Activated CD4-positive, alpha-beta T cell treated with anti-CD3 and anti-CD28 coated beads for 4 hours (primary cell): ENCODE measurements at regions not wholly inside any gene's neighbourhood (a gene's known extent, or its start where the extent isn't known, plus 50 kb on each side); places are given as distances from the start of the nearest gene placed in this dataset.

Source experiments
- DNase-seq, 2 donors: peaks; one replicate each; pipeline ENCODE4 v3.0.0-alpha.2; 2020

DNA sequence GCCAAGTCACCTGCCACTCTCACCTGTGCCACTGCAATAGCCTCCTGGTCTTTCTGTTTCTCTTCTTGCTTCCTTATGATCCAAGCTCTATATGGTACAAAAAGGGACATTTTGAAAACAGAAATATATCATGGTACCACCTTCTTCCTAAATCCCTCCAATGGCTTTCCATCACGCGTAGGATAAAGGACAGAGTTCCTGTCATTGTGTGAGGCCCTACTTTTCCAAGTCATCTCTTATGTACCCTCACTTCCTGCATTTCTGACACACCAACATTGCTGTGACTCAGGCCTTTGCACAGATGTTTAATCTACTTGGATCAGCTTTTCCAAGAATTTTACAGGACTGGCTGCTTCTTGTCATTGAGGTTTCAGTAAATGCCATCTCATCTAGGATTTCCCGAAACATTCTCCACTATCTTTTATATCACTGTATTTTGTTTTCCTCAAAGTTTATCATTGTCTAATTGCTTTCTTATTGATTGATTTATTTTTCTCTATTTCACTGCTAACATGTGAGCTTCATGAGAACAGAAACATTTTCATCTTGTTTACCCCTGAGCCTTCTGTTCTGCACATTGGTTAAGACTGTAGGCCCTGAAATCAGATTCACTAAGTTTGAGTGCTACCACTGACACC, 426.1 kb upstream of the FANCL start:
- DNase-seq: no peak

DNA sequence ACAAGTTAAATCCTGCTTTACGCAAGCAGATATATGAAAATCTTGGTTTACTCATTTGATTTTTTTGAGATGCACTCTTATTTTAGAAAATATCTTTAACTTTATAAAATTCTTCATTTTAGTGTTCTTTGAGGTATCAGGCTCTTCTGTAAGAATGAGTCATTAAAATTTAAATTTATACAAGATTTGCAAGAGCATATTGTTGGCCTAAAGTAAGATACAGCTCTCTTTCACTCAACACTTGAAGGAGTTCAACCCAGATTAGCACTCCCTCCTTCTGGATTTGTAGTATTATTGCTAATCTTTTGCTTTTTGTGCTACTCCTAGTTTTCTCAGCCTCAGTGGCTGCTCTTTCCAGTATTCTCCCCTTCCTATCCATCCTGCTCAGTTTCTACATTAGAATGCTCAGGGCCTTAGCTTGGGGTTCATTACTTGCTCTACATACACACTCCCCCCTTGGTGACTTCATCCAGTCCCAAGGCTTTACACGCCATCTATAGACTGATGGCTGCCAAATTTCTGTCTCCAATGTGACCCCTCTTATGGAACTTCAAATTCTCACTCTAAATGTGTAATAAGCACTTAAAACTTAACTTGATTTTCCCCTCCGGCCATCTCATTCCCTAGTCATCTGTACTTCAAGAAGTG, 425.3 kb upstream of the FANCL start:
- DNase-seq: no peak

DNA sequence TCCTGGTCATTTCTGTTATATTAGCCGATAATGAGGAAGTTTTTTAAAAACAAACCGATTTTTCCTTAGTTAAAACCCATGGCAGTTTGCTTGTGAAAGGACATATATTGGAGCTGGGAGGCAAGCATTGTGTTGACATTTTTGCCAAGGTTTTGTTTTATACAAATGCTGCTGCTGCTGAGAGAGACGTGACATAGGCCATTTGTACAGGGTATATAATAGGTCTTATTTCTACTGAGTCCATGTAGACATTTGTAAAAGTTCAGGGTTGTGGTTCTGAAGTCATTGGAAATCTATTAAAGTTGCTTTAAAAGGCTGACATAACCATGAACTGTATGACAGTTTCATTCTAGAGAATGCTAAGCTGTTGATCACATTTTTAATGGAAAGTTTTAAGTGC, 424.0 kb upstream of the FANCL start:
- no peak for DNase-seq

DNA sequence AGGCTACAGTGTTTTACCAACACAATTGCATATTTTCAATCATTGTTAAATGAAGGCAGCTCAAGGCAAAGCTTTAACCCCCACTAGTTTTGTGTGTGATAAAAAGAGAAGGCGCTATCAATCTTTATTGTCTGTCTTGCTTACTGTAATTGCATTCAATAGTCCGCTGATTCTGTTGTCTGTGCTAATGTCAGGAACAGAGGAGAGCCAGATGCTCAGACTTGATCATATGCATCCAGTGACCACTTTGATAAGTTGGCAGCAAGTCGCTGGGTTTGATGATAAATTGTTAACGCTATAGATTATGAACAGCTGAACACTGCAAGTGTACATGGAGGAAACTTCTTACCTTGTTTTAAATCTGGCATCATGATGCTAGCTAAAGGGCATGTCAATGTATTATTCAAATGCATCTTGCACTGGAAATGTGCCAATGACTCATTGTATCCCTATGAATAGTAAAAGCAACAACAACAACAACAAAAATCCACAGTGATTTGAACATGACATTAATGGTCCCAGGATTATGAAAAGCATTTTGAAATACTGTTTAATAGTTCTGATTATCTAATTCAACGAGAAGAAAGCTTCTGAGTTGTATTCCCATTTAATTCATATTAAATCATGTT, 423.5 kb upstream of the FANCL start:
- no peak for DNase-seq

DNA sequence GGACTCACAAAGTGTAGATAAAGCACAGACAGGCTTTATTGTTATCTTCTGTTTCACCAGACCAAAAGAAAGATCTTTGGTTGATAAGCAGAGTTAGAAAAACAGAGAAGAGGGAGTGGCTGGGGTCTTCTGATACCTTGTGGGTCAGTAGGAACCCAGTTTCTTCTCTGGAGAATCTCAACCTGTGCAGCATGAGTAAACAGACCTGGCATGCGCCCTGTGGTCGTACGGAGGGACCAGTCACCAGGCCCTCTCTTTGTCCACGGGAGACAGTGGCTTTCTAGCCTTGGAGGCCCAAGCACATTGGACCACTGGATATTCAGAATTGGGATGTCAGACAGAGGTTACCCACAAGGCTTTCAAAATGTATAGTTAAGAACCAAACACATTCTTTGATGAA, 418.9 kb upstream of the FANCL start:
- DNase-seq: no peak

DNA sequence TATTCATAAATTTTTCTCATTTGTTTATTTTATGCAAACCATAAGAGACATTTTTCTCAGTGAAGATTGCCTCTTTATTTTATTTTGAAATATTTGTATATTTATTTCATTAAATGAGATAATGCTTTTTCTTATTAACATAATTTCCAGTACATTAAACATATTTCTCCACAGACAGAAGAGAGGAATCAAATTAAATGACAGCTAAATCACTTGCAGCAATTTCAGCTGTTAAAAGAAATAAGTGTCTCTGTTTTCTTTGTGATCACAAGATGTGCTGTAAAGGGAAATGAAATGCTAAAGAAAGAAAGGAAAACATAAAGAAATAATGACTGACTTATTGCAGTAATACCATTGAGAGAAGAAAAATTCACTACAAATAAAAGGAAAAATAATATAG, 414.0 kb upstream of the FANCL start:
- DNase-seq: no peak

DNA sequence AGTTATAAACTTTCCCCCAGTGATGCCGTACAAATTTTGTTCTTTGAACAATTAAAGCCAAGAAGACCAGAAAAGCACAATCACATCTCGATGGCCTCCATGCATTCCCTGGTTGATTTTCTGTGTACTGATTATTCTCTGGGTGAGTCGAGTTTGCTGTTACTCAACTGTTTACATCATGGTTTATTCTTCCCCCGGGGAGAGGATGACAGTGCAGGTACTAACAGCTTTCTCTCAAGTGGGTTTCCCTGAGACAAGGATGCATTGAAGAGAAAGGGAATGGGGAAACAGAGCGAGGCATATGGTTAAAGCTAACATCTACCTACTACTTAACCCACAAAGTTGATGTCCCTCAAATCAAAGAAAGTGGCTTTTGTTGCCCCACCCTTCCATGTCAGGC, 410.8 kb upstream of the FANCL start:
- DNase-seq: no peak

DNA sequence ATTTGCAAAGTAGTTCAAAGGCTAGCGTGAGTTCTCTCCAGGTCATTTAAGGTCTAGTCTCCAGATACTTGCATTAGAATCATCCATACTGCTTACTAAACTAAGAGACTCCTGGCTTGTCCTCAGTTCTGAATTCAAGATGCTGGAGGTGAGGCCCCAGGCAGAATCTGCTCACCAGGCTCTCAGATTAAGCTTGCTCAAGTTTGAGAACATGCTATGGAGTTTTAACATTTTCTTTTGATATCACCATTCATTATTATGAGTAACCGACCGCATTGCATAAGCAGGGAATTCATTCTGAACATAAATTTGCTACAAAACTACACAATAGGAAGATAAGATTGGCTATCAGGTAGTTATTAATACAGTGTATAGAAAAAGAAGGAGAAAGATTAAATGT, 409.7 kb upstream of the FANCL start:
- no peak for DNase-seq

DNA sequence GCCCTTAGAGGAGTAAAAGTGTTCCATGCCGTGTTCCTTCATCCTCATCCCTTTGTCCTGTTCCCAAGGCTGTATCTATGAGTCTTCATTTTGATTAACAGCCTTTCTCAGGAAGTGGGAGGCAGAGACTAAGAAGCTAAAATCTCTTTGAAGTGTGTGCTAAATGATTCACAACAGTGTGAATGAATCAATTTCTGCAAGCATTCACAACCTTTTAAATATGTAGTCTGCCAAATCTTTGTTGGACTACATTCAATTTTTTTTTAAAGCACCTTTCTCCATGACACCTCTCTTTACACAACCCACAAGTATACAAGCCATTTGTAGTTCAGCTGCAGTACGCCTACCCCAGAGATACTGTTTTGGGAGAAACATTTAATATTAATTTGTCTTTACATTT, 408.6 kb upstream of the FANCL start:
- DNase-seq: no peak

DNA sequence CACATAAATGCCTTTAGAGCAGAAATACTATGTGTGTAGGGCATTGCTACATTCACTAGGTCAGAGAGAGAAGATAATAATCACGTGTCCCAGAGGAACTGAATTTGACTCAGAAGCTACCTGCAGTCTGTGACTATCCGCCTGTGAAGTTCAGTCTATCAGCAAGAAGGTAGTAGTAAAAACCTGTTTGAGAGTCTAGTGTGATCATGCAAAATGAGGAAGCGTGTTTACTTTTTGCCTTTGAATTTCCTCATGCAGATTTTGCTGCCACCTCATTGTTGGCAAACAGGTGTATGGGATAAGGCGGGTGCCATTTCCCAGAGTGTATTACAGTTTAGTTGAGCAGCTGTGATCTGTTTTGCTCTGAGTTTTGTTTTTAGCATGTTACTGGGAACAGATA, 403.9 kb upstream of the FANCL start:
- DNase-seq: no peak

DNA sequence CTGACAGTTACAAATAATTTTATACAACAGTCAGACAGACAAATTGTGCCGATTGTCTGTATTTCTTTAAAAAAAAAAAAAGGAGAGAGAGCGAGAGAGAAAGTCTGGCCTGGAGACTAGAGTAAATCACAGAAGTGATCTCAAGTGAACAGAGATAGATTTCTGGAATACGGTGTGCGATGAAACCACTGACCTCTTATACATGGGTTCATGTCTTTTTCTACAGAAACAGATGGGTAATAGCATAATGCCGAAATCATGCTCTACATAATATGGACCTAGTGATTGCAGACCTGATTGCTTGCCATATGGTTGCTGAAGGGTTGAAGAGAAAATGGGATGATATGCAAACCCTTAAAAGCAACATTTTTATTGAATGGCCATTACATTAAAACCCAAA, 403.3 kb upstream of the FANCL start:
- no peak for DNase-seq

DNA sequence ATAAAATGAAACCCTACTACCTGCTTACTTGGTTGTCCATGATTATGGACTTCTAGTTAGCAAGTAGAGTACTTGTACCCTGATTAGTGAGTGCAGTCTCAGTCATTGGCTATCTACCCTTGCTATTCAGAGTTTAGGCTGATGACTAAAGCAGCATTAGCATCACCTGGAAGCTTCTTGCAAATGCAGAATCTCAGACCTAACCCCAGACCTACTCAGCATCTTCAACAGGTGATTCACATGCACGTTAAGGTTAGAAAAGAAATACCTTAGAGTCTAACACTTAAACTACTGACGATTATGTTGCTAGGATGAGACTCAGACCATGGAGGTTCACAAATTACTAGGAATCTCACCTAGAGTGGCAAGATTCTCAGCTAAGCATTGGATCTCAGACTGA, 399.9 kb upstream of the FANCL start:
- no peak for DNase-seq

DNA sequence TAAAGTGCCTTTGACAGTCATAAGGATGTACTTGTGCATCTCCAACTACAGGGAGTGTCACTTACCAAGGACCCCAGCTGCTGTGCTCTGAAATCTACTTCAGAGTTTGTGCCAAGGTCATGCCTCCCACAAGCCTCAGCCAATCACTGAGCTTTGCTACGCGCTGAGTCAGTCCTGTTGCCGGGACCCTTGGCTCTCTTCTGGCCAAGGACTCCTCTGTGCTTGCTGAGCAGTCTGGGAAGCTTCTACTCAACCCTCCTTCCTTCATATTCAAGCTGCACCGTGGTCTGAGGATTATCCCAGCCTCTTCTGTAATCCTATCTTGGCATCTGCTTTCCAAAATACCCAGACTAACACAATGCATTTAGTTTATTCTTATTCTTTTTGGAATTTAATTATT, 398.9 kb upstream of the FANCL start:
- no peak for DNase-seq

DNA sequence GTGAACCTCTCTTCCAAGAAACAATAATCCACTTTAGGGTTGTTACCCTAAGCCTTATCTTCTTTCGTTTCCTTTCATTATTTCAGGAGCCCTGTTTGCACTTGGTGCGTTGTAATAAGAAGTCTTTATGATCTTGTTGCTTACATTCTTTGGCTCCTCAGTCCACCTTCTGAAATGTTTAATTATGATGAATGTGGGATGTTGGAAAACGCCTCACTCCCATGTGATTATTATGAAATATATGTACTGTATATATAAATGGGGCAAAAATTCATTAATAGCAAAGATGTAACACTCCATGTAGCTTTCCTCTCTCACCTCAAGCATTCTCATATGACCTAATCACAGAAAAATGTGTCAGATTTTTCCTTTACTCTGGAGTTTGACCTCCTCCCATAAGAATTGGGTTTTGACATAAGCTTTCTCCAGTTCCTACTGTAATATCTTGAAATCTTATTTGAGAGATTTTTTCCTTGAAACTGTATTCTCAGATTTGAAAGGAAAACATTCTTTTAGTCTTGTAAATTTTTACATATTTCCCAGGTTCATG, 397.2 kb upstream of the FANCL start:
- no peak for DNase-seq

DNA sequence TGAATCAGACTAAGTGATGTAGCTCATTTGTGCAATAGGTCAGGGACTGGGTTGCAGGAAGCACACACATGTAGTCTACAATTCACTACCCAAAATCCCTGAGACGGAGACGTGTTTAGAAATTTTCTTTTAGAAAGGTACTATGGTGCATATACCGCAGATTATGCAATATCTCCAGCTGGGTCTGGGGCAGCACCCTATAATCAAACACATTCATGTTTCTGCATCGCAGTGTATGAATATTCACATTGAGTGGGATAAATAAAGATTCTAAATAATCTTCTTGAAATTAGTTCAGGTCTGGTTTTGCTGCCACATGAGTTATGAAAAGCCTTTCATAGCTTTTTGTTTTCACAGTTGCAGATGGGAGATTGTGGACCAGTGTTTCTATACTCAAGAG, 395.7 kb upstream of the FANCL start:
- no peak for DNase-seq

DNA sequence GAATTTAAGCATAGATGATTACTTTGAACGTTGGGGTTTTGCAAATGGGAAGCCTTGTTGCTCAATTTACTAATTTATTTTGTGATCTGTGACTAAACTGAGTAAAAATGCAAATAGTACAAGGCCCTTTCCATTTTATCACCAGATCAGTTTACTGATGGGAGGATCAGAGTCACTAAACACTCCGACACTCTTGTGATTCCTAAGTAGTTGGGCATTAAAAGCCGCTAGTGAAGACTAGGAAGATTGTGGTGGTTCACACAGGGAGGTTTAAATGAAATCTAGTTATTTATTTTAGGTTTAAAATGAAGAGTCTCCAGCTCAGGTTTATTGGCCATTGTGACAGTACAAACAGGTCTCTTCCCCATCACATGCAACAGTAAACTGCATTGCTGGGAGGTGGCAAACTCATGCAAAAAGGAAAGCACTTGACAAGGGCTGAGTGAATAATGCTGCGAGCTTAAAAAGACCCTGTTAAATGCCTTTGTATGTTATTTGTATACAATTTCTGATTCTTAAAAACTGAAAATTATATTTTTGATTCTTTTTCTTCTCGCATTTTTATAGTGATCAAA, 394.8 kb upstream of the FANCL start:
- no peak for DNase-seq

DNA sequence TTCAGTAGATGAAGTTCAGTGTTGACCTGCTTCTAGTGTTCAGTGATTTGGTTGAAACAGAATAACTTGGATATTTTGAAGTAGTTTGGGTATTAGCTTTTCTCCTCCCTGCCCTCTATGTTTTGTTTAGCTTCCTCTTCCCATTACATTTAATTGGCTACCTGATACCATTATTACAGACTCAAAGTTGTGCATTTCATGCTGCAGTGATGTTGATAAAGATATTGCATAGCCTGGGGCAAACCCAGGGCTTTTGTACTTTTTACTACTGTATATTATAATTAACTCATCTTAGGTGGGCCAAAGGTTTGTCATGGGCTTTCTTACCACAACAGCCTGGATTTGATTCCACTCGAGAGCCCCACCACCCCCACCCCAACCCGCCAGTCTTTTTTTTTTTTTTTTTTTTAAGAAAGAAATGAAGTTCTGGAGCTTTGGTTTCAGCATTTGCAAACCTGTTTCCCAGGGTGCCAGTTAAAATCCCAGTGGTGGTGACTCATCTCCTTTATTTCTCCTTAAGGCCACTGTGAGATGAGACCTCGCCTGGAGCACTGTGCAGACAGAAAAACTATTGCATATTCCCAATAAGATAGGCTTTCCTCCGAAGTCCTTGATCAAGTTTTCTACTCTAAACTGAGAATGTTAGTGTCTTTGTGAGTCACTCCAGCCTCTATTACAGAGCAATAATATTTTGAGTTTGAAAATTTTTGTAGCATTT, 393.7 kb upstream of the FANCL start:
- no peak for DNase-seq

DNA sequence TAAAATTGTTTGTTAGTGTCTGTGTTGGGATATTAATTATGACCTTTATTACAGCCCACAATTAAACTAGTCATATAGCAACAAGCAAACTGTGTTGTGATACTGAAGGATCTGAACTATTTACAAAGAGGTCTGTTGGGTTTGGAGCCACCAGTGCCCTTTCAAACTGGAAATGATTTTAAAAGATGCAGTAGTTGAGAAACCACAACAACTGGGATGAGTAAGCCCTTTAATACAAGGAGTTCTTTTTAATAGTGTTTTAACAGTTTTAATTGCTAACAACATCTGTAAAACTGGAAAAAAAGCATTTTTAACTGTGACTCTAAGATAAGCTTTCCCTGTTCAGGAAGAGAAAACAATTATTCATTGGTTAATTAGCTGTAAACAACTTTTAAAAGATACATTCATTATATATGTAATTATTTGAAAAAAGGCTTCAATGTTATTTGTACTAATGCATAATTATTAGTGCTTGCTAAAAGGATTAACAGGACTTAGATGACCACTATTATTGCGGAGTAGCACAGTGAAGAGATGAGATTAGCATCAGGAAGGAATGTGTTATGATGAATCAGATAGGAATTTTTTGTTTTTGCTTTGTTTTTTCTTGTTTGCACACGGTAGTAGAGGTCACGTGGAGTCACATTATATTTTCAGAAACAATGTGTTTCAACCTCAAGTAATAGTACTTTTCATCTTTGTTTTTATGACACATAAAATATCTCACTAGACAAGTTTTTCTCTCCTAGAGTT, 392.7 kb upstream of the FANCL start:
- DNase-seq: no peak

DNA sequence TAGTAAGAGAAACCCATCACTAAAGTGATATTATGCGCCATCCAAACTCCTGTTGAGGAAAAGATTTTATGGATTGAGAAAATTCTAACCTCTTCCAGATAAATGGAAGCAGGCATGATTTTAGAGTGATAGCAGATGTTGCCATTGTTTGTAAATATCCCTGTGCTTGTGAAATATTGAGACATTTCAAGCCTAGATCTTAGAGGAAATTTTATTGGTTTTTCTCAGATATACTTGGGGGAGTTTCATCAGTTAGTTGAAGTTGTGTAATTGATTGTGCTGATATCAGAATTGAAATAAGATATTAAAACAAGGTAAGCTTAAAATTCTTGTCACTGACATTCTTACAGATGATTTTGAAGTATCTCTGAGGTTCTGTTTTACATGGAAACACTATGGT, 390.9 kb upstream of the FANCL start:
- no peak for DNase-seq

DNA sequence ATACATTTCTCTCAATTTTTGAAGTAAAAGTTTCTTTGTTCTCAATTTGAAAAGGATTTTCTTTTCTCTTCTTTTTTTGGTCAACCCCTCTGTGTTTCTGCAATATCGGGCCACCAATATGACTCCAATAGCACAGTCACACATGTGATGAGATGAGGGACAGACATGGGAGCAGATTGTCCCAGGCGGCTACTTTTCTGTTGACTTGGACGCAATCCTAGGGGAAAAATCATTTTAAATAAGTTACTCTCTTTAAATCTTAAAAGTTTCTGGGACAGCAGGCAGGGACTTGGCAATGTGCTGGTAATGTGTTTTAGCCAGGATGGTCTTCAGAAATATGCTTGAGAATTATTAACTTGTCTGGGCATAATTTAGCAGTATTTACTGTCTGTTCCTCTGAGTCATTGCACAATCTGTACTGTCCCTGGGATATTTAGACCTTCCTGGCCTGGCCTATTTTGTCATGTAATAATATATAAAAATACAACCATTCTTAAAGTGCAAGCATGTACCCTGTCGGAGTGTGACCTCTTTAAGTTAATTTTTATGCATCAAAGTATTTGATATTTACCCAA, 388.5 kb upstream of the FANCL start:
- no peak for DNase-seq

DNA sequence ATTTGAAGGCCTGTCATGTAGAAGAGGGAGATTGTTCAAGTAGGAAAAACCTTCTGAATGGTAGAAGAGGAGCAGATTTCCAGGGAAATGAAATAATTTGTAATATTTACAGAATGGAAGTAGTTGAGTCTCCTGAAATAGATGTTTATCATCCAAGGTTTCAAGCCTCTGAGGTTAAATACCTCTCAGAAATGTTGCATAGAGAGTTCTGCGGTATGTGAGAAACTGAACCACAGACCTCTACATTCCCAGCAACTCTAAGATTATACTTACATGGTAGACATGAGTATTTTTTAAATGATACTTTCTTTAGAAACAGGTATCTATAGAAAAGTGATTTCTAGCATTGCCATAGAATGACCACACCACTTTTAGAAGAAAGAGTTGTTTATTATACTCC, 379.8 kb upstream of the FANCL start:
- no peak for DNase-seq

DNA sequence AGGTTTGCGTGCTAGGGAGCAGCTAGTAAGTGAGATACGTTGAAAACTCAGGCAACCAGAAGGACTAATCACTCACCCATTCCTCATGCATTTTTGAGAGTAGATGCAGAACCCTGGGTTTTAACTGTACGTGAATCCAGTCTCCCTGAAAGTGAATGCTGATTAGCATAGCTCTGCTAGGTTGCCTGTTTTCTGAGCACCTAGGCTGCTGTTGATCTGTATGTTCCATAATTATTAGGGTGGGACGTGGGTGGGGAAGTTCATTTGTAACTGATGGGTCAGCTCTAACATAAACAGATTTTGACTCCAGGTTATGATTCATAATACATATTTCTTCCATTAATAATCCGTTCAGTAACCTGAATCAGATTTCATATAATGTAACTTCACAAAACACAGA, 379.0 kb upstream of the FANCL start:
- no peak for DNase-seq
